Loucy (cell line): ENCODE measurements at regions not wholly inside any gene's neighbourhood (a gene's known extent, or its start where the extent isn't known, plus 50 kb on each side); places are given as distances from the start of the nearest gene placed in this dataset.

ENCODE experiments used
- EZH2phosphoT487 ChIP-seq: fragments of 200-600 bp; IDR thresholded peaks from 2 replicates; pipeline ENCODE4 v1.6.1; 2018; ENCODE audit warnings: antibody characterized with exemption, mild to moderate bottlenecking, moderate library complexity, borderline replicate concordance
- TF ChIP-seq, protein P1 (sequence below): fragments of 200-600 bp; sonication (generic); conservative IDR thresholded peaks from 2 replicates; pipeline ENCODE4 v1.5.1; 2014; ENCODE audit warnings: mild to moderate bottlenecking, antibody characterized with exemption, low read length

DNA sequence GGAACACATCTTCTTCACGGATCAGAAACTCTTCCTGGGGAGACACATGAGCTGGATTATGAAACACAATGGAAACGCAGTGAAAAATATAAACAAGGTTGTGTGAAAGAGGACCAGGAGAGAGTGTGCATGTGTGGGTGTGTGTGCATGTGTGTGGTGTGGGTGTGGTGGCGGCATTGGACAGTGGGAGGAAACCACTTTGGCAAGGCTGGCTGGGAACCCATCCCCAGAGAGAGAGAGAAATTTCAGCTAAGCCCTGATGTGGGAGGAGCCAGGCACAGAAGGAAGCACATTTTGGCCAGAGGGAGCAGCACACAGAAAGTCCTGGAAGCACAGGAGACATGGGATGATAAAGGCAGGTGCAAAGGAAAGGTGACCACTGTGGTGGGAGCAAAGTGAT lies 147.6 kb upstream of the COPS8 start:
- TF ChIP-seq, protein P1, sequence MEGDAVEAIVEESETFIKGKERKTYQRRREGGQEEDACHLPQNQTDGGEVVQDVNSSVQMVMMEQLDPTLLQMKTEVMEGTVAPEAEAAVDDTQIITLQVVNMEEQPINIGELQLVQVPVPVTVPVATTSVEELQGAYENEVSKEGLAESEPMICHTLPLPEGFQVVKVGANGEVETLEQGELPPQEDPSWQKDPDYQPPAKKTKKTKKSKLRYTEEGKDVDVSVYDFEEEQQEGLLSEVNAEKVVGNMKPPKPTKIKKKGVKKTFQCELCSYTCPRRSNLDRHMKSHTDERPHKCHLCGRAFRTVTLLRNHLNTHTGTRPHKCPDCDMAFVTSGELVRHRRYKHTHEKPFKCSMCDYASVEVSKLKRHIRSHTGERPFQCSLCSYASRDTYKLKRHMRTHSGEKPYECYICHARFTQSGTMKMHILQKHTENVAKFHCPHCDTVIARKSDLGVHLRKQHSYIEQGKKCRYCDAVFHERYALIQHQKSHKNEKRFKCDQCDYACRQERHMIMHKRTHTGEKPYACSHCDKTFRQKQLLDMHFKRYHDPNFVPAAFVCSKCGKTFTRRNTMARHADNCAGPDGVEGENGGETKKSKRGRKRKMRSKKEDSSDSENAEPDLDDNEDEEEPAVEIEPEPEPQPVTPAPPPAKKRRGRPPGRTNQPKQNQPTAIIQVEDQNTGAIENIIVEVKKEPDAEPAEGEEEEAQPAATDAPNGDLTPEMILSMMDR: no peak
- TF ChIP-seq EZH2phosphoT487: no peak
